IPS DF 6.9 (cell line): ENCODE measurements at regions not wholly inside any gene's neighbourhood (a gene's known extent, or its start where the extent isn't known, plus 50 kb on each side); places are given as distances from the start of the nearest gene placed in this dataset.

ENCODE experiments used
- DNase-seq: peaks from one replicate; pipeline ENCODE4 v3.0.0-alpha.2; 2013; ENCODE audit warnings: low read depth, low spot score
- H3K27ac ChIP-seq: one replicate; pipeline ENCODE4 v1.5.1; 2013; ENCODE audit warnings: low read length, control low read depth
- H3K27me3 ChIP-seq: 2 replicates; pipeline ENCODE4 v1.6.1; 2013; ENCODE audit warnings: mild to moderate bottlenecking, low read length; ENCODE audit not compliant: control insufficient read depth, insufficient read depth
- H3K36me3 ChIP-seq: 2 replicates; pipeline ENCODE4 v1.6.1; 2013; ENCODE audit warnings: low read length; ENCODE audit not compliant: control insufficient read depth, insufficient read depth
- H3K4me1 ChIP-seq: 2 replicates; pipeline ENCODE4 v1.6.1; 2013; ENCODE audit warnings: low read length; ENCODE audit not compliant: control insufficient read depth, insufficient read depth
- H3K4me3 ChIP-seq: 2 replicates; pipeline ENCODE4 v1.5.1; 2013; ENCODE audit warnings: mild to moderate bottlenecking, low read length
- H3K9me3 ChIP-seq: 2 replicates; pipeline ENCODE4 v1.6.1; 2013; ENCODE audit warnings: low read length, inconsistent platforms; ENCODE audit not compliant: control insufficient read depth, insufficient read depth
- WGBS: extraction: QIAGEN DNeasy Blood & Tissue Kit; methylation state at CpG from one replicate; pipeline ENCODE4 v1.1.7; 2013; ENCODE audit warnings: mixed read lengths, missing lambda C conversion rate; ENCODE audit not compliant: insufficient read length, insufficient coverage; 5-methylcytosine and 5-hydroxymethylcytosine counted together

GRCh38 chr1:91591175-91591974 is 90.7 kb downstream of the CDC7 start:
- no peak overlapping the region for H3K27ac ChIP-seq
- no peaks in the 10 kb centered on the region for H3K4me1 ChIP-seq
- no peaks in the 10 kb centered on the region for H3K9me3 ChIP-seq
- no peaks in the 10 kb centered on the region for H3K27me3 ChIP-seq
- no peak overlapping the region for H3K4me3 ChIP-seq
- WGBS: no CpG with 5 or more reads among the region's 13 CpGs
- H3K36me3 ChIP-seq: no peaks in the 10 kb centered on the region
- DNase-seq: no peak

DNA sequence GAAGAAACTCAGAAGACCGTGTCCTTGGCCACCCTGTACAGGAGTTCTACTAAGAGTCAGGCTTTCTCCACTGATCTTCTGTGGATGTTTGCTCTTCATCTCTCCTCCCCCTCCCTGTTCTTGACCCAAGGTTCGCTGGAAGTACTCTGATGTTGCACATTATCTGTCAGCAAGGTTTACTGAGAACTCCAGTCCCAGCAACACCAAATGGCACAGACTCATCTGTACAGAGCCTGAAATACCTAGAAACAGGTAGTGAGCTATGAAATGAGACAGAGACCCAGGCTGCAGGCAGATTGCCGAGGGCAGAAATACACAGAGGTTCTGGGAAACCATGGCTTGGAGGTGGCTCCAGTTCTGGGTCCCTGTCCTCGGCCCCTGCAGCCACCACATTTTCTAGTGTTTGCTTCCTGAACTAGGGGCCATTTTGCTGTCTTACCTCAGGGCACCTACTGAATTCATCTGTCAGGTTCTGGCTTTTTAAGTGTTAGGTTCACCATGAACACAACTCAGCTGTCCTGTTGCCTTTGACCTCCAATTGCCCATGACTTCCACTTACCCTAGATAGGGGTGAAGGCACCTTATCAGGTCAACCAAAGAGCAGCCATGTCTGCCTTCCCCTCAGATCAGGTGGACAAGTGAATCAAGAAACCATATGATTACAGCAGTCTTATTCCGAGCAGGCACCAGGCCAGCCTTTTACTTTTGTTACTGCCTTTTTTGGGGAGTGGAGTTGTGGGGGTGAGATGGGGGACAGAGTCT is 92.2 kb downstream of the CDC7 start:
- no CpG with 5 or more reads among the region's 5 CpGs for WGBS
- no peaks in the 10 kb centered on the region for H3K9me3 ChIP-seq

DNA sequence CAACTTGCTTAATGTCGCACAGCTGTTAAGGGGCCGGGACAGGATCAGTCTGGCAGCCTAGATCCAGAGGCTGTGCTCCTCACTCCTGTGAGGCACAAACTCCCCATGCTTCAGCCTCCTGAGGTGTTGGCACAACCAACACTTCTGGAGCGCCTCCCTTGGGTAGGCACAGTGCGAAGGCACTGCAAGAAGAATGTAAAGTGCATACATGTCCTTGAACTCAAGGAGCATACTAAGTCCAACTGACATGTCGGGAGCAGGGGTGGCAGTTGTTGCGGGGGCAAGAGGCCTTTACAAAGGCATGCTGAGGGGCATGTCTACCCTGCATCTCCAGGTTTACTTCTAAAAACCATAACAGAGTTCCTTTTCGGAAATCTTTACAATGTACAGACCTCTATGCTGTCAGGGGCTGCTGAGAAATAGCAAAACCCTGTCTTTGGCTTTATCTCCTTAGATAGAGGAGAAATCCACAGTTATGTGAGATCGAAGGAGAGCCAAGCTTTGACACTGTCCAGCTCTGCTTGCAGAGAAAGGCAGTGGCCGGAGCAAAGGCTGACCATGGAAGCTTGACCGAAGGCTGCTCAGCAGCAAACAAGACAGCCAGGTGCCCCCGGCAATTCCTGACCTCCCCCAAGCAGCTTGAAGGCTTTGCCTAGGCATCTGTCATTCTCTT is 93.9 kb downstream of the CDC7 start:
- Histone ChIP-seq H3K4me3 (no peak overlapping the region), H3K27me3 (no peaks in the 10 kb centered on the region), H3K27ac (no peak overlapping the region), H3K4me1 (no peaks in the 10 kb centered on the region), H3K9me3 (no peaks in the 10 kb centered on the region), H3K36me3 (no peaks in the 10 kb centered on the region)
- no CpG with 5 or more reads among the region's 11 CpGs for WGBS
- no peak for DNase-seq

More for the DNA sequence above, 92.2 kb downstream of the CDC7 start:
- Histone ChIP-seq H3K27ac (no peak overlapping the region), H3K4me3 (no peak overlapping the region), H3K4me1 (no peaks in the 10 kb centered on the region), H3K27me3 (no peaks in the 10 kb centered on the region), H3K36me3 (no peaks in the 10 kb centered on the region)
- DNase-seq: no peak

- Histone ChIP-seq H3K4me1 (no peaks in the 10 kb centered on the region), H3K4me3 (no peak overlapping the region), H3K27ac (no peak overlapping the region), H3K36me3 (no peaks in the 10 kb centered on the region), H3K27me3 (no peaks in the 10 kb centered on the region), H3K9me3 (no peaks in the 10 kb centered on the region)
- DNase-seq: no peak
- no CpG with 5 or more reads among the region's 1 CpG for WGBS
Observed at GRCh38 chr1:91596474-91596873, 95.8 kb downstream of the CDC7 start.

DNA sequence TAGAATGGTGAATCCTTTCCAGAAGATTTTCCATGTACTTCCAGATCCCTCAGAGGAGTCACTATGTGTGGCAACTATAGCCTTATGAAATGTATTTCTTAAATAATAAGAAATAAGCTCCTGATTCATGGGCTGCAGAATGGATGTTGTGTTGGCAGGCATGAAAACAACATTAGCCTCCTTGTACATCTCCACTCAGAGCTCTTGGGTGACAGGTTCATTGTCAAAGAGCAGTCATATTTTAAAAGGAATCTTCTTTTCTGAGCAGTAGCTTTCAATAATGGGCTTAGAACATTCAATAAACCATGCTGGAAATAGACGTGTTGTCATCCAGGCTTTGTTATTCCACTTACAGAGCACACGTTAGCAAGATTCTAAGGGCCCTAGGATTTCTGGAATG is 96.6 kb downstream of the CDC7 start:
- no CpG with 5 or more reads among the region's 2 CpGs for WGBS
- no peaks in the 10 kb centered on the region for H3K4me1 ChIP-seq
- DNase-seq: no peak
- no peaks in the 10 kb centered on the region for H3K9me3 ChIP-seq
- no peaks in the 10 kb centered on the region for H3K27me3 ChIP-seq
- H3K27ac ChIP-seq: no peak overlapping the region
- H3K36me3 ChIP-seq: no peaks in the 10 kb centered on the region
- no peak overlapping the region for H3K4me3 ChIP-seq

GRCh38 chr1:91600431-91601337 is 100.0 kb downstream of the CDC7 start:
- no CpG with 5 or more reads among the region's 11 CpGs for WGBS
- H3K27me3 ChIP-seq: no peaks in the 10 kb centered on the region
- H3K4me3 ChIP-seq: no peak overlapping the region
- H3K27ac ChIP-seq: no peak overlapping the region
- no peaks in the 10 kb centered on the region for H3K36me3 ChIP-seq
- H3K4me1 ChIP-seq: no peaks in the 10 kb centered on the region
- H3K9me3 ChIP-seq: no peaks in the 10 kb centered on the region
- DNase-seq: no peak

GRCh38 chr1:91601554-91602376 is 101.1 kb downstream of the CDC7 start:
- Histone ChIP-seq H3K4me3 (no peak overlapping the region), H3K27ac (no peak overlapping the region), H3K9me3 (no peaks in the 10 kb centered on the region), H3K36me3 (no peaks in the 10 kb centered on the region), H3K4me1 (no peaks in the 10 kb centered on the region), H3K27me3 (no peaks in the 10 kb centered on the region)
- no CpG with 5 or more reads among the region's 12 CpGs for WGBS
- no peak for DNase-seq

DNA sequence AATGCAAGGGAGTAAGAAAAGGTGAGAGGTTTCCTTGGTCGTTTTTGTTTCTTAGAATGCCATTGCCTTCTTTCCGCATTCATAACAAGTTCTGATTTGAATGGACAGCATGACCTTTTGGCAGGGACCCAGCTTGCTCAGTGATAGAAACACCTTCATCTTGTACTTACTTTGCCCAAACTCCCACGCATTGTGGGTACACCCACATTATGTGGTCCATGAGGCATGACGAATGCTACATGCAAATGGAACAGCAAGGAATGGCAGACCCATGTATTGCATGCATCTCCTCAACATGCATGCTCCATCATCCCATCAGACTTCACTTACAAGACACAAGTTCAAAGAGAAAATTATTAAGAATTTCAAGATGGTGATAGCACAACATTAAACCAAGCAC is 102.8 kb downstream of the CDC7 start:
- Histone ChIP-seq H3K27ac (no peak overlapping the region), H3K27me3 (no peaks in the 10 kb centered on the region), H3K4me3 (no peak overlapping the region), H3K36me3 (no peaks in the 10 kb centered on the region), H3K9me3 (no peaks in the 10 kb centered on the region), H3K4me1 (no peaks in the 10 kb centered on the region)
- no peak for DNase-seq
- no CpG with 5 or more reads among the region's 4 CpGs for WGBS

DNA sequence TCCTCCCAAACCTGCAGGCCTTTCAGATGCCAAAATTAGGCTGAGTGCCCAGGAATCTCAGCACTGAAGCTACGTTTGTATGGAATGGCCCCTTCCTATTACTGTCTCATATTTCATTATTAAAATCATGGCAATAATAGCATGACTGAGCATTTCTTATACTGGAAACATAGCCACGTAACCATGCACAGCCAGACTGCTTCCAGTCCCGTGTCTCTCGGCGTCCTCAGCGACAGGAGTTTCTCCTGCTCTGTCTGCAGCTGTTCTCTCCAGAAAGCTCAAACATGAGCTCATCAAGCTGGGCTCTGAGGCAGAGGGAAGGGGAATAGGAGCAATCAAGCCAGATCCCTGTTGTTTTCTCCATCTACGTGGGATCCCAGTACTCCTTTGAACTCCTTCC is 104.0 kb downstream of the CDC7 start:
- no CpG with 5 or more reads among the region's 7 CpGs for WGBS
- no peak for DNase-seq
- H3K27me3 ChIP-seq: no peaks in the 10 kb centered on the region
- H3K9me3 ChIP-seq: no peaks in the 10 kb centered on the region
- H3K27ac ChIP-seq: no peak overlapping the region
- no peaks in the 10 kb centered on the region for H3K36me3 ChIP-seq
- H3K4me3 ChIP-seq: no peak overlapping the region
- H3K4me1 ChIP-seq: no peaks in the 10 kb centered on the region
